CD14-positive monocyte (primary cell): ENCODE measurements at regions not wholly inside any gene's neighbourhood (a gene's known extent, or its start where the extent isn't known, plus 50 kb on each side); places are given as distances from the start of the nearest gene placed in this dataset.

ENCODE experiments used
- DNase-seq, 3 donors: peaks; one replicate each; pipeline ENCODE4 v3.0.0-alpha.2; 2011 to 2022
- H2AFZ ChIP-seq: 2 replicates; pipeline ENCODE4 v1.6.0; 2012; ENCODE audit warnings: mild to moderate bottlenecking, low read depth, low read length, inconsistent platforms; ENCODE audit not compliant: insufficient read depth, poor library complexity, severe bottlenecking
- H3K27ac ChIP-seq, 2 donors: 1 replicate in 1 of 2; 2 replicates in 1 of 2; pipeline ENCODE4 v1.5.1; 2012 to 2013; ENCODE audit warnings: low read length in 2 of 2, control low read depth in 1 of 2, inconsistent platforms in 1 of 2, low read depth in 1 of 2, mild to moderate bottlenecking in 1 of 2
- H3K27me3 ChIP-seq, 2 donors: one replicate each; pipeline versions ENCODE4 v1.6.0 to v1.6.1; 2011 to 2013; ENCODE audit warnings: low read length in 2 of 2; ENCODE audit not compliant: control insufficient read depth in 2 of 2, insufficient read depth in 2 of 2
- H3K36me3 ChIP-seq, 2 donors: replicated peaks in 1 of 2; 1 replicate in 1 of 2; 2 replicates in 1 of 2; pipeline versions ENCODE4 v1.5.1 to v1.6.1; 2012 to 2013; ENCODE audit warnings: low read length in 2 of 2, control low read depth in 1 of 2, inconsistent platforms in 1 of 2, mild to moderate bottlenecking in 1 of 2; ENCODE audit not compliant: insufficient read depth in 2 of 2, control insufficient read depth in 1 of 2
- H3K4me1 ChIP-seq, 2 donors: 1 replicate in 1 of 2; 2 replicates in 1 of 2; pipeline versions ENCODE4 v1.5.1 to v1.6.1; 2012 to 2013; ENCODE audit warnings: low read length in 2 of 2, control low read depth in 1 of 2, inconsistent platforms in 1 of 2, mild to moderate bottlenecking in 1 of 2, moderate library complexity in 1 of 2; ENCODE audit not compliant: insufficient read depth in 2 of 2, control insufficient read depth in 1 of 2
- H3K4me2 ChIP-seq: replicated peaks from 2 replicates; pipeline ENCODE3; 2012; ENCODE audit warnings: low read length, moderate library complexity, mild to moderate bottlenecking; ENCODE audit not compliant: poor library complexity, severe bottlenecking; ENCODE audit errors: extremely low read depth
- H3K4me3 ChIP-seq, 3 experiments: fragments of 200-600 bp in 1 of 3; sonication (generic) in 1 of 3; replicated peaks in 1 of 3; 1 replicate in 2 of 3; 2 replicates in 1 of 3; pipeline ENCODE4 v1.5.1; 2011 to 2013; ENCODE audit warnings: low read length in 3 of 3, mild to moderate bottlenecking in 3 of 3, control low read depth in 2 of 3, low read depth in 2 of 3, inconsistent platforms in 1 of 3, moderate library complexity in 1 of 3
- H3K79me2 ChIP-seq: 2 replicates; pipeline ENCODE4 v1.6.0; 2012; ENCODE audit warnings: mild to moderate bottlenecking, control low read depth, inconsistent platforms, low read length, moderate library complexity; ENCODE audit not compliant: insufficient read depth
- H3K9ac ChIP-seq: 2 replicates; pipeline ENCODE4 v1.6.0; 2017; ENCODE audit warnings: low read length, mild to moderate bottlenecking; ENCODE audit not compliant: insufficient read depth, poor library complexity, severe bottlenecking
- H3K9me3 ChIP-seq, 2 donors: replicated peaks in 1 of 2; 1 replicate in 1 of 2; 2 replicates in 1 of 2; pipeline versions ENCODE4 v1.5.1 to v1.6.1; 2012 to 2013; ENCODE audit warnings: low read length in 2 of 2, control low read depth in 1 of 2; ENCODE audit not compliant: control insufficient read depth in 1 of 2, insufficient read depth in 1 of 2
- H4K20me1 ChIP-seq: 2 replicates; pipeline ENCODE4 v1.6.0; 2012; ENCODE audit warnings: mild to moderate bottlenecking, low read length, control low read depth, moderate library complexity; ENCODE audit not compliant: insufficient read depth
- H3K27ac Mint-ChIP-seq, 7 donors: one replicate each; pipeline ENCODE4 v1.8.0; 2020; ENCODE audit warnings: mild to moderate bottlenecking in 7 of 7, mixed read lengths in 7 of 7, moderate library complexity in 6 of 7, inconsistent platforms in 2 of 7
- H3K27me3 Mint-ChIP-seq, 3 donors: one replicate each; pipeline ENCODE4 v1.8.0; 2021 to 2022; ENCODE audit warnings: low read depth in 3 of 3, mild to moderate bottlenecking in 3 of 3, mixed read lengths in 3 of 3, moderate library complexity in 3 of 3, inconsistent platforms in 1 of 3
- H3K36me3 Mint-ChIP-seq, 2 donors: one replicate each; pipeline ENCODE4 v1.8.0; 2020; ENCODE audit warnings: mixed read lengths in 2 of 2, inconsistent platforms in 1 of 2, mild to moderate bottlenecking in 1 of 2
- H3K4me1 Mint-ChIP-seq: one replicate; pipeline ENCODE4 v1.8.0; 2020; ENCODE audit warnings: mild to moderate bottlenecking, mixed read lengths
- H3K4me3 Mint-ChIP-seq, 2 donors: one replicate each; pipeline ENCODE4 v1.8.0; 2020; ENCODE audit warnings: mild to moderate bottlenecking in 2 of 2, mixed read lengths in 2 of 2, moderate library complexity in 1 of 2
- H3K9me3 Mint-ChIP-seq, 7 donors: one replicate each; pipeline ENCODE4 v1.8.0; 2020 to 2022; ENCODE audit warnings: mixed read lengths in 7 of 7, mild to moderate bottlenecking in 6 of 7, moderate library complexity in 6 of 7, inconsistent platforms in 2 of 7
- CTCF ChIP-seq: fragments of 200-600 bp; IDR thresholded peaks from one replicate; pipeline ENCODE4 v1.8.0; 2022; ENCODE audit warnings: antibody characterized with exemption, mild to moderate bottlenecking
- WGBS: methylation state at CpG from one replicate; pipeline ENCODE4 v1.1.5; 2013; ENCODE audit warnings: missing lambda C conversion rate; ENCODE audit not compliant: insufficient coverage; 5-methylcytosine and 5-hydroxymethylcytosine counted together
- intact Hi-C, 2 donors: fragments of 100-400 bp; cut with micrococcal nuclease; formaldehyde crosslinking; loops; one replicate each; pipeline versions ENCODE4 v1.15.0 to v1.15.1; 2023

GRCh38 chr7:94832051-94832450 lies 75.3 kb upstream of the PPP1R9A start:
- no CpG with 5 or more reads among the region's 4 CpGs for WGBS
- Histone ChIP-seq H3K4me1 (no peaks in the 10 kb centered on the region), H3K36me3 (no peaks in the 10 kb centered on the region), H3K27ac (no peak overlapping the region), H3K27me3 (no peaks in the 10 kb centered on the region), H3K9me3 (peaks cover 14 to 18% of the 10 kb centered on the region in 2 donors), H3K4me2 (no peak overlapping the region), H2AFZ (no peak overlapping the region), H3K79me2 (no peaks in the 10 kb centered on the region), H4K20me1 (no peaks in the 10 kb centered on the region), H3K4me3 (no peak overlapping the region), H3K9ac (no peak overlapping the region)
- Mint-ChIP-seq H3K27me3 (no peaks in the 10 kb centered on the region), H3K27ac (no peak overlapping the region), H3K36me3 (no peaks in the 10 kb centered on the region), H3K4me1 (no peaks in the 10 kb centered on the region), H3K9me3 (peaks cover 7 to 17% (median 12%) of the 10 kb centered on the region in 7 donors), H3K4me3 (no peak overlapping the region)
- intact Hi-C loops = no loop called here
- TF ChIP-seq CTCF = no peak
- DNase-seq = no peak

GRCh38 chr7:94834359-94834758 lies 73.0 kb upstream of the PPP1R9A start:
- Mint-ChIP-seq H3K36me3 (no peaks in the 10 kb centered on the region), H3K27ac (peak overlapping the region in 1 of 7 donors; percentile 42), H3K9me3 (peaks cover 12 to 28% (median 14%) of the 10 kb centered on the region in 7 donors), H3K4me1 (no peaks in the 10 kb centered on the region), H3K27me3 (no peaks in the 10 kb centered on the region), H3K4me3 (no peak overlapping the region)
- Histone ChIP-seq H3K4me1 (no peaks in the 10 kb centered on the region), H3K4me2 (no peak overlapping the region), H3K9ac (no peak overlapping the region), H4K20me1 (no peaks in the 10 kb centered on the region), H3K9me3 (peaks cover 18 to 26% of the 10 kb centered on the region in 2 donors), H3K27ac (no peak overlapping the region), H3K79me2 (no peaks in the 10 kb centered on the region), H3K4me3 (no peak overlapping the region), H3K36me3 (no peaks in the 10 kb centered on the region), H3K27me3 (no peaks in the 10 kb centered on the region), H2AFZ (no peak overlapping the region)
- WGBS = no CpG with 5 or more reads among the region's 2 CpGs
- DNase-seq = no peak
- TF ChIP-seq CTCF = no peak
- intact Hi-C loops = no loop called here
